ENCODE measurements at regions not wholly inside any gene's neighbourhood (a gene's known extent, or its start where the extent isn't known, plus 50 kb on each side); places are given as distances from the start of the nearest gene placed in this dataset.

- Mint-ChIP-seq H3K9me3 (peaks cover 2 to 30% (median 4%) of the 10 kb centered on the region in 6 donors), H3K4me1 (no peaks in the 10 kb centered on the region), H3K36me3 (no peaks in the 10 kb centered on the region), H3K27me3 (ENCODE audit: low read depth in 3 of 3) (peaks cover 0 to 2% (median 0%) of the 10 kb centered on the region in 3 donors), H3K4me3 (no peak overlapping the region), H3K27ac (no peak overlapping the region)
- DNase-seq, result no peak
Measured at GRCh38 chr10:108411894-108412293, 1247.4 kb upstream of the SORCS1 start.

- Mint-ChIP-seq H3K4me1 (no peaks in the 10 kb centered on the region), H3K27me3 (ENCODE audit: low read depth in 3 of 3) (peaks cover 0 to 2% (median 0%) of the 10 kb centered on the region in 3 donors), H3K4me3 (no peak overlapping the region), H3K27ac (no peak overlapping the region), H3K9me3 (peaks cover 2 to 26% (median 4%) of the 10 kb centered on the region in 6 donors), H3K36me3 (no peaks in the 10 kb centered on the region)
- DNase-seq, result no peak
Measured at GRCh38 chr10:108411206-108411605, 1246.7 kb upstream of the SORCS1 start.

GRCh38 chr10:108410236-108410635 lies 1245.7 kb upstream of the SORCS1 start:
- Mint-ChIP-seq H3K4me3 (no peak overlapping the region), H3K36me3 (no peaks in the 10 kb centered on the region), H3K9me3 (peaks cover 2 to 24% (median 5%) of the 10 kb centered on the region in 6 donors), H3K4me1 (no peaks in the 10 kb centered on the region), H3K27me3 (ENCODE audit: low read depth in 3 of 3) (peaks cover 0 to 2% (median 2%) of the 10 kb centered on the region in 3 donors), H3K27ac (no peak overlapping the region)
- no peak for DNase-seq

- H3K27me3 Mint-ChIP-seq (ENCODE audit: low read depth in 3 of 3), result peaks cover 0 to 3% (median 2%) of the 10 kb centered on the region in 3 donors
Measured at GRCh38 chr10:108409306-108409705, 1244.8 kb upstream of the SORCS1 start.

GRCh38 chr10:108404155-108404554 lies 1239.6 kb upstream of the SORCS1 start:
- no peak for DNase-seq
- Mint-ChIP-seq H3K4me3 (no peak overlapping the region), H3K4me1 (no peaks in the 10 kb centered on the region), H3K27me3 (ENCODE audit: low read depth in 3 of 3) (peaks cover 0 to 3% (median 2%) of the 10 kb centered on the region in 3 donors), H3K9me3 (peaks cover 2 to 21% (median 7%) of the 10 kb centered on the region in 6 donors), H3K27ac (no peak overlapping the region), H3K36me3 (no peaks in the 10 kb centered on the region)

More at GRCh38 chr10:108409306-108409705, 1244.8 kb upstream of the SORCS1 start:
- no peak overlapping the region for H3K4me3 Mint-ChIP-seq
- H3K36me3 Mint-ChIP-seq, result no peaks in the 10 kb centered on the region
- peaks cover 2 to 25% (median 6%) of the 10 kb centered on the region in 6 donors for H3K9me3 Mint-ChIP-seq
- no peak overlapping the region for H3K27ac Mint-ChIP-seq
- DNase-seq, result no peak
- H3K4me1 Mint-ChIP-seq, result no peaks in the 10 kb centered on the region

- Mint-ChIP-seq H3K36me3 (no peaks in the 10 kb centered on the region), H3K27ac (no peak overlapping the region), H3K4me3 (no peak overlapping the region), H3K27me3 (ENCODE audit: low read depth in 3 of 3) (no peaks in the 10 kb centered on the region), H3K4me1 (no peaks in the 10 kb centered on the region), H3K9me3 (peaks cover 0 to 17% (median 5%) of the 10 kb centered on the region in 6 donors)
- DNase-seq, result no peak
Measured at GRCh38 chr10:108399465-108399864, 1235.0 kb upstream of the SORCS1 start.

- H3K36me3 Mint-ChIP-seq, result no peaks in the 10 kb centered on the region
- H3K4me3 Mint-ChIP-seq, result no peak overlapping the region
- H3K4me1 Mint-ChIP-seq, result no peaks in the 10 kb centered on the region
- peaks cover 0 to 2% (median 0%) of the 10 kb centered on the region in 3 donors for H3K27me3 Mint-ChIP-seq (ENCODE audit: low read depth in 3 of 3)
- peaks cover 1 to 30% (median 3%) of the 10 kb centered on the region in 6 donors for H3K9me3 Mint-ChIP-seq
- DNase-seq, result no peak
- no peak overlapping the region for H3K27ac Mint-ChIP-seq
Measured at GRCh38 chr10:108393089-108393488, 1228.6 kb upstream of the SORCS1 start.

GRCh38 chr10:108392286-108392685 lies 1227.8 kb upstream of the SORCS1 start:
- Mint-ChIP-seq H3K4me3 (no peak overlapping the region), H3K36me3 (no peaks in the 10 kb centered on the region), H3K4me1 (no peaks in the 10 kb centered on the region), H3K27ac (no peak overlapping the region), H3K27me3 (ENCODE audit: low read depth in 3 of 3) (peaks cover 0 to 2% (median 0%) of the 10 kb centered on the region in 3 donors), H3K9me3 (peaks cover 1 to 24% (median 6%) of the 10 kb centered on the region in 6 donors)
- no peak for DNase-seq

GRCh38 chr10:108388706-108389105 lies 1224.2 kb upstream of the SORCS1 start:
- Mint-ChIP-seq H3K36me3 (no peaks in the 10 kb centered on the region), H3K9me3 (peaks cover 3 to 34% (median 9%) of the 10 kb centered on the region in 6 donors), H3K4me1 (no peaks in the 10 kb centered on the region), H3K4me3 (no peak overlapping the region), H3K27ac (no peak overlapping the region), H3K27me3 (ENCODE audit: low read depth in 3 of 3) (peaks cover 0 to 2% (median 0%) of the 10 kb centered on the region in 3 donors)
- no peak for DNase-seq

GRCh38 chr10:108385963-108386362 lies 1221.5 kb upstream of the SORCS1 start:
- no peak overlapping the region for H3K27ac Mint-ChIP-seq
- no peak overlapping the region for H3K4me3 Mint-ChIP-seq
- H3K4me1 Mint-ChIP-seq, result no peaks in the 10 kb centered on the region
- peaks cover 3 to 34% (median 9%) of the 10 kb centered on the region in 6 donors for H3K9me3 Mint-ChIP-seq
- peaks cover 0 to 2% (median 0%) of the 10 kb centered on the region in 3 donors for H3K27me3 Mint-ChIP-seq (ENCODE audit: low read depth in 3 of 3)
- no peaks in the 10 kb centered on the region for H3K36me3 Mint-ChIP-seq
- DNase-seq, result no peak

GRCh38 chr10:108384378-108384777 lies 1219.9 kb upstream of the SORCS1 start:
- no peaks in the 10 kb centered on the region for H3K4me1 Mint-ChIP-seq
- H3K9me3 Mint-ChIP-seq, result peaks cover 7 to 26% (median 11%) of the 10 kb centered on the region in 6 donors
- DNase-seq, result no peak
- H3K36me3 Mint-ChIP-seq, result no peaks in the 10 kb centered on the region
- no peak overlapping the region for H3K4me3 Mint-ChIP-seq
- peaks cover 0 to 2% (median 0%) of the 10 kb centered on the region in 3 donors for H3K27me3 Mint-ChIP-seq (ENCODE audit: low read depth in 3 of 3)
- H3K27ac Mint-ChIP-seq, result no peak overlapping the region

- Mint-ChIP-seq H3K4me1 (no peaks in the 10 kb centered on the region), H3K9me3 (peaks cover 12 to 21% (median 14%) of the 10 kb centered on the region in 6 donors), H3K36me3 (no peaks in the 10 kb centered on the region), H3K27ac (no peak overlapping the region), H3K4me3 (no peak overlapping the region), H3K27me3 (ENCODE audit: low read depth in 3 of 3) (no peaks in the 10 kb centered on the region)
- no peak for DNase-seq
Measured at GRCh38 chr10:108378779-108379178, 1214.3 kb upstream of the SORCS1 start.

GRCh38 chr10:108375691-108376090 lies 1211.2 kb upstream of the SORCS1 start:
- Mint-ChIP-seq H3K4me3 (no peak overlapping the region), H3K27me3 (ENCODE audit: low read depth in 3 of 3) (no peaks in the 10 kb centered on the region), H3K4me1 (no peaks in the 10 kb centered on the region), H3K27ac (no peak overlapping the region), H3K9me3 (peaks cover 16 to 21% (median 19%) of the 10 kb centered on the region in 6 donors), H3K36me3 (no peaks in the 10 kb centered on the region)
- DNase-seq, result no peak

GRCh38 chr10:108374991-108375390 lies 1210.5 kb upstream of the SORCS1 start:
- no peaks in the 10 kb centered on the region for H3K27me3 Mint-ChIP-seq (ENCODE audit: low read depth in 3 of 3)
- DNase-seq, result no peak
- no peak overlapping the region for H3K4me3 Mint-ChIP-seq
- peaks cover 12 to 22% (median 19%) of the 10 kb centered on the region in 6 donors for H3K9me3 Mint-ChIP-seq
- no peaks in the 10 kb centered on the region for H3K4me1 Mint-ChIP-seq
- no peak overlapping the region for H3K27ac Mint-ChIP-seq
- H3K36me3 Mint-ChIP-seq, result no peaks in the 10 kb centered on the region

GRCh38 chr10:108365541-108365940 lies 1201.0 kb upstream of the SORCS1 start:
- H3K27me3 Mint-ChIP-seq (ENCODE audit: low read depth in 3 of 3), result peaks cover 0 to 2% (median 0%) of the 10 kb centered on the region in 3 donors
- no peaks in the 10 kb centered on the region for H3K4me1 Mint-ChIP-seq
- no peaks in the 10 kb centered on the region for H3K36me3 Mint-ChIP-seq
- no peak overlapping the region for H3K27ac Mint-ChIP-seq
- H3K4me3 Mint-ChIP-seq, result no peak overlapping the region
- DNase-seq, result no peak
- peaks cover 2 to 18% (median 6%) of the 10 kb centered on the region in 6 donors for H3K9me3 Mint-ChIP-seq
